Skeletal muscle cell (primary cell): ENCODE measurements at regions not wholly inside any gene's neighbourhood (a gene's known extent, or its start where the extent isn't known, plus 50 kb on each side); places are given as distances from the start of the nearest gene placed in this dataset.
"Not testable (repeated sequence)": the region's sequence is repeated elsewhere in the genome, so short reads cannot be mapped to it uniquely, and the experiment has no call there.

Experiments used
- DNase-seq: peaks from one replicate; pipeline ENCODE4 v3.0.0-alpha.2; 2010; ENCODE audit warnings: low read depth
- H3K4me3 ChIP-seq: 2 replicates; pipeline ENCODE4 v1.5.1; 2011; ENCODE audit warnings: low read depth, mild to moderate bottlenecking, control low read depth, low read length, moderate library complexity

DNA sequence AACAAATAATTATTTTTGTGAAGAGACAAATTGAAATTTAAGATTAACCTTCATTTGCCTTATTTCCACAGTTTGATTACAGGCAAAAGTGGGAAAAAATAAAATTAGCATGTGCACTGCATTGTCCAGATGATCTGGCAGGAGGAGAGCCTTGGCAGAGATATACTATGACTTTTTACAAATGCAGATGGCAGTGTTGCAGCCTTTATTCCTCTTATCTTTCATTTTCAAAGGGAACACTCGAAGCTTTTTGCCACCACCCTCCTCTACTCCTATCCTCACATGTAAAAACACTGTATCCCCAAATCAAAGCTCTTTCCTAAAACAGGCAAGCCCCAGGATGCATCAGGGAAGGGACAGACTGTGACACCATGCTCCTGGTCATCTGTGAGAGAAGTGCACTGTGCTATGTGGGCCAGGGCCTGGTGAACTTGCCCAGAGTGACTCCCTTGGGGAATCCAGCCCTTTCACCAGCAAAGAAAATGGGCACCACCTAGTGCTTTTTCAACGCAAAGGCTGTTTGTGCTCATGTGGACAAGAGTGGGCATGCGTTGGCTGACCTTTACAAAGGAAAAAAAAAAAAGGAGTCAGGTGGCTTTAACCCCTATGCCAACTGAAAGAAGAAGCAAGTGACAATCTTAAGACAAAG, 74.7 kb upstream of the ETAA1 start:
- no peak for DNase-seq
- no peak overlapping the region for H3K4me3 ChIP-seq

DNA sequence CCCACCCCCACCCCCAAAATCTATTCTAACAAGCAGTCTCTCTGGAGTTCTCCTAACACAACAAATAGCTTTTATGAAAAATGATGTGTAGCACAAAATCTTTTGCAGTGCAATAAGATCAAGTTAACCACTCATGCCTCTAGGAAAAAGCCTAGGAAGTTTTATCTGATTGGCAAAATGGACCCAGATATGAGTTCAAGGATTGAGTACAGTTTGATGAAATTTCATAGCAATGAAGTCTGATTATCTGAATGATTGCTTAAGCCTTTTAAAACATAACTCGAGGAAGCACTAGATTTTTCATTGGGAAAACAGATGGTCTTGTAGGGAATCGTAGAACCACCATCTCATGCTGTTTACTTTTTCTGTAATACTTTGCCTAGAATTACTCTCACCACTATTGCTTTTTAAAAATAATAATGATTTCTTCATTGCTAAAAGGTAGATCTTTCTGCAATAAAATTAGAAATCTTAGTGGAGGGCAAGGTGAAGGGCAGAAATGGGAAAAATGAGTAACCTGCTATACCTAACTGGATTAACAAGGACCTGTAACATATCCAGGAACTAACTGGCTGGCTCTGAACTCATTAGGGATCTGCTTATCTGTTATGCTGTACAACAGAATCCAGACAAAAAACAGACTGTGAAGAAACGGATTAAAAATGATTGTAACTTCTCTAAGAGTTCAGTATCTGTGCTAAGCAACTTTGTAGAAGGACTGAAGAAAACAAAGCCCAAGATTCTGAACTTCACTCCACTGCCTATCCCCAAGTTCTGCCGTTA, 73.7 kb upstream of the ETAA1 start:
- no peak overlapping the region for H3K4me3 ChIP-seq
- no peak for DNase-seq

- H3K4me3 ChIP-seq = no peak overlapping the region
- DNase-seq = no peak
Measured at GRCh38 chr2:67329513-67329912, 67.6 kb upstream of the ETAA1 start.

GRCh38 chr2:67329951-67330350, 67.2 kb upstream of the ETAA1 start:
- DNase-seq = no peak

DNA sequence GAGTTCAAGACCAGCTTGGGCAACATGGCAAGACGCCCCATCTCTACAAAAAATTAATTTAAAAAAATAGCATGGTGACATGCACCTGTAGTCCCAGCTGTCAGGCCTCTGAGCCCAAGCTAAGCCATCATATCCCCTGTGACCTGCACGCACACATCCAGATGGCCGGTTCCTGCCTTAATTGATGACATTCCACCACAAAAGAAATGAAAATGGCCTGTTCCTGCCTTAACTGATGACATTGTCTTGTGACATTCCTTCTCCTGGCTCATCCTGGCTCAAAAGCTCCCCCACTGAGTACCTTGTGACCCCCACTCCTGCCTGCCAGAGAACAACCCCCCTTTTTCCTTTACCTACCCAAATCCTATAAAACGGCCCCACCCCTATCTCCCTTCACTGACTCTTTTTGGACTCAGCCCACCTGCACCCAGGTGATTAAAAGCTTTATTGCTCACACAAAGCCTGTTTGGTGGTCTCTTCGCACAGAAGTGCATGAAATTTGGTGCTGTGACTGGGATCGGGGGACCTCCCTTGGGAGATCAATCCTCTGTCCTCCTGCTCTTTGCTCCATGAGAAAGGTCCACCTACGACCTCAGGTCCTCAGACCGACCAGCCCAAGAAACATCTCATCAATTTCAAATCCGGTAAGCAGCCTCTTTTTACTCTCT, 65.6 kb upstream of the ETAA1 start:
- DNase-seq, H3K4me3 ChIP-seq: not testable (repeated sequence)

More at GRCh38 chr2:67329951-67330350, 67.2 kb upstream of the ETAA1 start:
- no peak overlapping the region for H3K4me3 ChIP-seq

- DNase-seq = no peak
- H3K4me3 ChIP-seq = no peak overlapping the region
Measured at GRCh38 chr2:67337903-67338302, 59.2 kb upstream of the ETAA1 start.

DNA sequence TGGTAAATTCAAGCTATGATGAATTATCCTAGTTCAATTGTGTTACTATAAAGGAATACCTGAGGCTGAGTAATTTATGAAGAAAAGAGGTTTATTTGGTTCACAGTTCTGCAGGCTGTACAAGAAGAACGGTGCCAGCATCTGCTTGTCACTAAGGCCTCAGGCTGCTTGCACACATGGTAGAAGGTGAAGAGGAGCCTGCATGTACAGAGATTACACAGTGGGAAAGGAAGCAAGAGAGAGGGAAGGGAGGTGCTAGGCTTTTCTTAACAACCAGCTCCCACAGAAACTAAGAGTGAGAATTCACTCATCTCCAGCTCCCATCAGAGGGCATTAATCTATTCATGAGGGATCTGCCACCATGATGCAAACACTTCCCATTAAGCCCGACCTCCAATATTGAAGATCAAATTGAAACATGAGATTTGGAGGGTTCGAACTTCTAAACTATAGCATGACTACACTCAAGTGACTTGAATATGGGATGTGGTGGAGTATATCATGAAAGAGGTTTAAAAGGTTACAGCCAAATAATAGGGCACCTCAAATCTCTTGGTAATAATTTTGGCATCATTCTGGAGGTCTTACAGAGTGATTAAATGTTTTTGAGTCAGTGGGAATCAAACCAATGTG, 58.4 kb upstream of the ETAA1 start:
- H3K4me3 ChIP-seq = no peak overlapping the region
- no peak for DNase-seq

DNA sequence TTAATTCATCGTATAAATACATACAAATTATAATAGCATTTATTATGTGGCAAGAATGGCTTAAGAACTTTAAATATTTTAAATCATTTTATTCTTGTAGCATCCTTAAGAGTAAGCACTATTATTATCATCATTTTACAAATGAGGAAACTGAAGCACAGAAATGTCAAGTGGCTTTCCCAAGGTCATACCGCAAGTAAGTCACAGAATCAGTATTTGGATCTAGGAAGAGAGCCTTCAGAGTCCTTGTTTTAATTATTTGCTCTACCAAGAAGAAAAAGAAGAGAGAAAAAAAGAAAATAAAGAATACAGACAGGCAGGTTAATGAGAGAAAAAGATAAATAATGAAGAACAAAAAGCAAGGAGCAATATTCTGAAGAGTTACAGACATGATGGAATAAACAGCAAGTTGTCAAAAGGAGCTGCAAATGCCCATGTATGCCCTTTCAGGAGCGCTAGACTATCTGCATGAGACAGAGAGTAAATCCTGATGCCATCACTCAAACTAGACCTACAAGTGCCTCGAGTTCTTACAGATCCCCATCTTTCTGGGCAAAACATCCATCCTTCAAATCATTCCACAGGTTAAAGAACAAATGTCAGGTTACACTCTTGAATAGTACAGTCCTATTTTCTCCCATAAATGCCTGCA, 57.8 kb upstream of the ETAA1 start:
- no peak overlapping the region for H3K4me3 ChIP-seq
- DNase-seq = no peak

DNA sequence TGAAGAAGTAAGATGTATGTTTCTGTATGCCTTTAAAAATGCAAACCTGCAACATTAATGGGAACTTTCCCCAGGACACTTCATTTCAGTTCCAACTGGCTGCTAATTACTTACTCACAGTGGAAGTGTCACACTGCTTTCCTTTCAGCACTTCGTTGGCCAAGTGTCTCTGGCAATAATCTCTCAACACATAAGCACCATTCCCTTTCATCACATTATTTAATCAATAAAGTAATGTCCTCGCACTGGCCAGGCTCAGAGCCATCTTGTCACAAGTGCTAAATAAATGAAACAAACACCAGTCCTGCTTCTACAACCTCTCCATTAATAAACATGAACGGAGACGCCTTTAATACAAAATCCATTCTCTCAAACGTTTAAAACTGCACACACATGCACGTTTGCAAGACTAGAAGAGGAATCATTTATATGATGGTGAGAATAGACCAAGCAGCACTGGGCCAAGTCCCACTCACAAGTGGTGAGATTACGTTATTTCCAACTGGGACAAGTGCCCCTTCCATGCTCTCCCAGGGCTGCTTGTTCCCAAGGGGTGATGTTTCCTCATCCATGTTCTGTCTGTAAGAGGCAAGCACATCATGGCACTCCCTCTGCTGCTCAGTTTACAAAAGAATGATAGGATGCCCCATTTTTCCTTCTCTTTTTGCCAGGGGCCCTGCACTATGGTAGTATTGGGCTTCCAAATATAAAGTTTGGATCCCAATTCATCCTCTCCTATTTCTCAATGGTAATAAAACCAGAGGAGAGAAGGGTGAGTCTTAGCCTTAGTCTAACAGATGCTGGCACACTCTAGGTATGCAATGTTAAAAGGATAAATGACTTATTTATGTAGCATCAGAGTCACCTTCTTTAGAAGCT, 56.8 kb upstream of the ETAA1 start:
- no peak for DNase-seq
- H3K4me3 ChIP-seq = no peak overlapping the region

DNA sequence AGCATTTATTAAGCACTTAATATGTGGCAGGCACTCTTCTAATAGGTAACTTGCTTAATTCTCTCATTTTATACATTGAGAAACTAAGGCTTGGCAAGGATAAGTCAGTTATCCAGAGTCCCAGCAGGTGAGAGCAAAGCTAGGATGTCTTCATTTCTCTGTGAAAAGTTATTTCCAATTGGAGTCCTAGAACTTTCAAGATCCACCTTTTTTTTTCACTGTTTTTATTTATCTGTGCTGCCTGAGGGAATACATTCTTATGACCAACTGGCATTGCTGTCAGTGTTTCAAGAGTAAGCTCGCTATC, 56.2 kb upstream of the ETAA1 start:
- H3K4me3 ChIP-seq = no peak overlapping the region
- no peak for DNase-seq

DNA sequence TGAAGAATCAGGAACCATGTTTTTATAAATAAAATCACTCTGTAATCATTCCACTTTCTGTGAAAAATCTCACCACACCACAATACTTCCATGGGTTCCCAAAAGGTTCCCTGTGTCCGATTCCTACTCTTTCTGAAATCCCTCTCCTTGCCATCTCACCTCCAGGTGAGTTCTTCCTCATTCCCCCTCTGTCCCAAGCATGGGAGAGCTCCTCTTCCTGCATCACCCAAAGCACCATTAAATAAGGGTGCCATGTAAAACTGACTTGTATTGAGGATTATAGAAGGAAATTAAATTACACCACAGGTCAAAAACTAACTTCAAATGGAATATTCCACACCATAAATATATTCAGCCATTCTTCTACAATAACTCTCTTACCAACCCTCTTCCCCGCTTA, 55.8 kb upstream of the ETAA1 start:
- no peak for DNase-seq

DNA sequence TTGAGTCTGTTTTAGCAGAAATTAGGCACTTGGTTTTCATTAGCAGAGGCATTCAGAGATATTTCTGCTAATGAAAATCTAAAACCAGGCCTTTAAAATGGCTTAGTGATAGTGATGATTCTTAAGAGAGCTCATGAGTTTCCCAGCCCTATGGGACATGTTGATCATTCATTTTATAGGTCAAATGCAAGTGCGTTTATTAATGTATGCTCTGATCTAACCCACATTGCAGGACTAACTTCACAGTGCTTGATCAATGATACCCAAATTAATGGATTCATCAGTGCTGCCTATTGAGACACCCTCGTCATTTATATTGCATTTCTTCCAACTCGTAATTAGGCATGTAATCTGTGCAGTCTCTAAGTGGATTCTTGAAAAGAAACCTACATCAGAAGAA, 54.7 kb upstream of the ETAA1 start:
- DNase-seq = no peak
- no peak overlapping the region for H3K4me3 ChIP-seq

More for the DNA sequence above, 55.8 kb upstream of the ETAA1 start:
- H3K4me3 ChIP-seq = no peak overlapping the region

- H3K4me3 ChIP-seq = no peak overlapping the region
- DNase-seq = peak; percentile 20
Measured at GRCh38 chr2:67346718-67347407, 50.3 kb upstream of the ETAA1 start.
